BJ (cell line): ENCODE measurements at regions not wholly inside any gene's neighbourhood (a gene's known extent, or its start where the extent isn't known, plus 50 kb on each side); places are given as distances from the start of the nearest gene placed in this dataset.

ENCODE experiments used
- CTCF ChIA-PET: fragments of 350-600 bp; formaldehyde crosslinking; extraction: SDS; loops from one replicate; lab custom pipeline; 2021; ENCODE audit warnings: antibody characterized with exemption, inconsistent platforms; lab: Yijun Ruan, JAX
- POLR2A ChIA-PET: fragments of 300-600 bp; sonication (Branson Sonifier 250); formaldehyde crosslinking; extraction: SDS; loops from one replicate; lab custom pipeline; 2021; ENCODE audit warnings: antibody characterized with exemption; lab: Charles Lee
- DNase-seq: peaks from one replicate; pipeline ENCODE4 v3.0.0-alpha.2; 2011; ENCODE audit warnings: low read depth
- H3K27me3 ChIP-seq: 2 replicates; pipeline ENCODE4 v1.6.0; 2011; ENCODE audit warnings: low read length; ENCODE audit not compliant: control insufficient read depth, insufficient read depth
- H3K36me3 ChIP-seq: 2 replicates; pipeline ENCODE4 v1.5.1; 2011; ENCODE audit warnings: low read length; ENCODE audit not compliant: control insufficient read depth, insufficient read depth
- H3K4me3 ChIP-seq: 2 replicates; pipeline ENCODE4 v1.5.1; 2011; ENCODE audit warnings: low read depth, mild to moderate bottlenecking, control low read depth, low read length
- TF ChIP-seq, protein P1 (sequence below): IDR thresholded peaks from 2 replicates; pipeline ENCODE4 v1.5.1; 2011; ENCODE audit warnings: low read depth, mild to moderate bottlenecking, control low read depth, inconsistent platforms, low read length, moderate library complexity; ENCODE audit not compliant: insufficient read depth

DNA sequence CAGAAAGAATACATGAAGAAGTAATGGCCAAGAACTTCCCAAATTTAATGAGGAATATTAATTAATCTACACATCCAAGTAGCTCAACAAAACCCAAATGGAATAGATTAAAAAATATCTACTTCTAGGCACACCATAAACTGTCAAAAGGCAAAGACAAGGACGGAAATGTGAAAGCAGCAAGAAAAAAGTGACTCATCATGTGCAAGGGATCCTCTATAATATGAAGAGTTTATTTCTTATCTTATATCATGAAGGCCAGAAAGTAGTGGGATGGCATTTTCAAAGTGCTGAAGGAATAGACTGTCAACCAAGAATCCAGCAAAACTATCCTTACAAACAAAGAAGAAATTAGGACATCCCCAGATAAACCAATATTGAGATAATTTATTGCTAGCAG lies 73.9 kb upstream of the PRICKLE2 start:
- TF ChIP-seq, protein P1, sequence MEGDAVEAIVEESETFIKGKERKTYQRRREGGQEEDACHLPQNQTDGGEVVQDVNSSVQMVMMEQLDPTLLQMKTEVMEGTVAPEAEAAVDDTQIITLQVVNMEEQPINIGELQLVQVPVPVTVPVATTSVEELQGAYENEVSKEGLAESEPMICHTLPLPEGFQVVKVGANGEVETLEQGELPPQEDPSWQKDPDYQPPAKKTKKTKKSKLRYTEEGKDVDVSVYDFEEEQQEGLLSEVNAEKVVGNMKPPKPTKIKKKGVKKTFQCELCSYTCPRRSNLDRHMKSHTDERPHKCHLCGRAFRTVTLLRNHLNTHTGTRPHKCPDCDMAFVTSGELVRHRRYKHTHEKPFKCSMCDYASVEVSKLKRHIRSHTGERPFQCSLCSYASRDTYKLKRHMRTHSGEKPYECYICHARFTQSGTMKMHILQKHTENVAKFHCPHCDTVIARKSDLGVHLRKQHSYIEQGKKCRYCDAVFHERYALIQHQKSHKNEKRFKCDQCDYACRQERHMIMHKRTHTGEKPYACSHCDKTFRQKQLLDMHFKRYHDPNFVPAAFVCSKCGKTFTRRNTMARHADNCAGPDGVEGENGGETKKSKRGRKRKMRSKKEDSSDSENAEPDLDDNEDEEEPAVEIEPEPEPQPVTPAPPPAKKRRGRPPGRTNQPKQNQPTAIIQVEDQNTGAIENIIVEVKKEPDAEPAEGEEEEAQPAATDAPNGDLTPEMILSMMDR: no peak
- Histone ChIP-seq H3K27me3 (no peaks in the 10 kb centered on the region), H3K36me3 (no peaks in the 10 kb centered on the region), H3K4me3 (no peak overlapping the region)
- ChIA-PET POLR2A (no interaction called here), CTCF (no interaction called here)
- DNase-seq: no peak

DNA sequence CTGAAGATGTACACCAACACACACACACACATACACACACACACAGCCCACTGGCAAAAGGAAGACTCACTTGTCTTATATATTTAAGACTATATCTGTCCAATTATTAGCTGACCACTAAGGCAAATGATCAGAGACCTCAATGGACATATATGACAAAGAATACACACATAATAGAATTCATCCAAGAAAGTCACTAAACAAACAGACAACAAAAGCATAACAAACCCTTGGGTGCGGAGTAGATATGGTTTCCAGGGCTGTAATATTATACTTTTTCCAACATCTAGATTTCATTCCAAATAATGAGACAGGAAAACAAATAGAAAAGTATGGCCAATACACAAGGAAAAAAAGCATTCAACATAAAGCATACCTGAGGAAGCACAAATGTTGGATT lies 72.3 kb upstream of the PRICKLE2 start:
- H3K36me3 ChIP-seq: no peaks in the 10 kb centered on the region
- no peaks in the 10 kb centered on the region for H3K27me3 ChIP-seq
- no peak overlapping the region for H3K4me3 ChIP-seq
- CTCF ChIA-PET: interaction anchor here (0.8 to 0.9 kb wide), 2 partner anchors 12 to 267 kb away, joined by 3 read pairs; no protein-coding TSS in a partner anchor
- POLR2A ChIA-PET: no interaction called here
- DNase-seq: no peak
- TF ChIP-seq, protein P1: no peak

DNA sequence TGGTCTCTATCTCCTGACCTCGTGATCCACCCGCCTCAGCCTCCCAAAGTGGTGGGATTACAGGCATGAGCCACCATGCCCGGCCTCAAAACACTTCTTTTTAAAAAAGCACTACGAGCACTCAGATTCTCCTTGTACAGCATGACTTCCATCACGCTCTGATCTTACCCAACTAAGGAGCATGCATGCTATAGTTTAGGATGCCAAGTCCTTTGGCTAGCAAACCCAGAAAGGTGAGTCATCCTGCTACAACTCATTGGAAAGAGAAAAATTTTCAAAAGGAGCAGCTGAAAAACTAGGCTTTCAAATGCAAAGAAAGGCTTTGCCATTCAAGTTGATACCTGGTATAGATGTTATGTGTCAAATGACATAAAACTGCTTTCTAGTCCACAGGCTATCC lies 70.3 kb upstream of the PRICKLE2 start:
- DNase-seq: peak; percentile 46
- Histone ChIP-seq H3K27me3 (no peaks in the 10 kb centered on the region), H3K36me3 (no peaks in the 10 kb centered on the region), H3K4me3 (no peak overlapping the region)
- ChIA-PET CTCF (no interaction called here), POLR2A (interaction anchor here (0.6 kb wide), 1 partner anchor 93 kb away, joined by 3 read pairs; no protein-coding TSS in a partner anchor)
- TF ChIP-seq, protein P1: no peak

DNA sequence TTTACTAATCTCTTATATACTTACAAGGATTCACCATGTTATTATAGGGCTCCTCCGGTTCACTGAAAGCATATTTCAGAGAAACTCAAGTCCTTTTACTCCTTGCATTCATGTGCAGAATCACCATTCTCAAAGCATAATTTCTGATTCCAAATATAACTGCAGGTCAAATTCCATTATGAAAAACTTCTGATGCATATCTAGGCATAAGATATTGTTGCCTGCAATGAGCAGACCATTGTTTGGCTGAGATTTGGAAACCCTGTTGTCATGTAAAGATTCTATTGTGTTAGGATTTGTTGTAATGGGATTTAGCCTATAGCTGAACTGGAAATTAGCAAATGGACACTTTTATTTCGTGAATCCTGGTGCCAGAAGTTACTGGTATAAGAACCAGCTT lies 69.5 kb upstream of the PRICKLE2 start:
- CTCF ChIA-PET: no interaction called here
- TF ChIP-seq, protein P1: no peak
- H3K36me3 ChIP-seq: no peaks in the 10 kb centered on the region
- POLR2A ChIA-PET: no interaction called here
- no peak overlapping the region for H3K4me3 ChIP-seq
- no peak for DNase-seq
- H3K27me3 ChIP-seq: no peaks in the 10 kb centered on the region

DNA sequence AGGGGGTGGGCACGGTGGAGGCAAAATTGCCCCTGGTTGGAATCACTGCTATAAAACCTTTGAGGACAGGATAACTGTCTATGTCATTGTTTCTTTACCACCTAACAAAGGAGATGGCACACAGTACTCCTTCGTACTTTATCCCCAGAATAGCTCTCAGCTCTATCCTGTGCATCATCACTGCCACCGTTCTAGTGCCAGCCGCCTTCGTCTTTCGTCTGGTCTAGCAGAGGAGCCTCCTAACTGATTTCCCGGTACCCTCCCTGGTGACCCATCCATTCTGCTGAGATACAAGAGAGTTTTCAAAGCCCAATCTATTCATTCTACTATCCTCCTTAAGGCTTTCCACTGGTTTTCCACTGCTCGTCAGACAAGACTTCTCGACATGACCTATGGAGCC lies 67.9 kb upstream of the PRICKLE2 start:
- TF ChIP-seq, protein P1: no peak
- no peaks in the 10 kb centered on the region for H3K27me3 ChIP-seq
- no peak for DNase-seq
- POLR2A ChIA-PET: no interaction called here
- H3K4me3 ChIP-seq: no peak overlapping the region
- no peaks in the 10 kb centered on the region for H3K36me3 ChIP-seq
- CTCF ChIA-PET: no interaction called here
